A549 (cell line): ENCODE measurements at regions not wholly inside any gene's neighbourhood (a gene's known extent, or its start where the extent isn't known, plus 50 kb on each side); places are given as distances from the start of the nearest gene placed in this dataset.

ENCODE experiments used
- ATAC-seq, 2 experiments: fragments of 200-7000 bp in 1 of 2; fragments of >200 bp in 1 of 2; cut with Nextera tagmentation in 1 of 2; cut with Tn5 transposase in 1 of 2; 3 replicates each; pipeline versions ENCODE4 v1.8.0 to v1.9.1; 2018 to 2020; ENCODE audit warnings: mild to moderate bottlenecking in 1 of 2, moderate library complexity in 1 of 2
- CTCF ChIA-PET: fragments of 300-600 bp; sonication (Branson Sonifier 250); formaldehyde crosslinking; extraction: SDS; loops from one replicate; lab custom pipeline; 2021; ENCODE audit warnings: antibody characterized with exemption, inconsistent platforms; lab: Yijun Ruan, JAX
- POLR2A ChIA-PET: fragments of 350-600 bp; formaldehyde crosslinking; extraction: SDS; loops from one replicate; lab custom pipeline; 2021; ENCODE audit warnings: antibody characterized with exemption, inconsistent platforms; lab: Yijun Ruan, JAX
- DNase-seq, 2 experiments: peaks; one replicate each; pipeline versions ENCODE4 v3.0.0 to v3.0.0-alpha.2; 2011 to 2016; ENCODE audit warnings: low read depth in 1 of 2, low spot score in 1 of 2
- FAIRE-seq: peaks from 2 replicates; lab custom pipeline; 2011; peaks lifted over from hg19 to GRCh38; lab: Jason Lieb, UNC
- H3K27ac ChIP-seq, 2 experiments: fragments of >200 bp; sonication (Bioruptor Twin); formaldehyde crosslinking; 3 replicates each; pipeline ENCODE4 v1.5.1; 2016 to 2017
- H3K4me1 ChIP-seq: fragments of >200 bp; sonication (Bioruptor Twin); formaldehyde crosslinking; 3 replicates; pipeline ENCODE4 v1.6.1; 2016
- H3K4me2 ChIP-seq: fragments of >200 bp; sonication (Bioruptor Twin); formaldehyde crosslinking; 3 replicates; pipeline ENCODE4 v1.6.1; 2016
- H3K4me3 ChIP-seq: fragments of >200 bp; sonication (Bioruptor Twin); formaldehyde crosslinking; 3 replicates; pipeline ENCODE4 v1.5.1; 2016
- H3K9me3 ChIP-seq: fragments of >200 bp; sonication (Bioruptor Twin); formaldehyde crosslinking; 3 replicates; pipeline ENCODE4 v1.6.1; 2016
- ATOH8 ChIP-seq: fragments of 250-450 bp; sonication (Bioruptor Pico); IDR thresholded peaks from 2 replicates; pipeline ENCODE4 v1.5.0; 2020; ENCODE audit warnings: low read depth, mild to moderate bottlenecking, moderate library complexity
- BCL3 ChIP-seq: fragments of >200 bp; sonication (Bioruptor Twin); formaldehyde crosslinking; IDR thresholded peaks from 3 replicates; pipeline ENCODE4 v1.6.1; 2016
- CBX2 ChIP-seq: fragments of 200-600 bp; sonication (generic); IDR thresholded peaks from 2 replicates; pipeline ENCODE4 v1.6.1; 2016; ENCODE audit warnings: low read depth, mild to moderate bottlenecking, borderline replicate concordance
- CHD4 ChIP-seq: fragments of 200-600 bp; sonication (generic); IDR thresholded peaks from 2 replicates; pipeline ENCODE4 v1.6.1; 2016; ENCODE audit warnings: antibody characterized with exemption, mild to moderate bottlenecking, borderline replicate concordance
- CTCF ChIP-seq: fragments of >200 bp; sonication (Bioruptor Twin); formaldehyde crosslinking; IDR thresholded peaks from 3 replicates; pipeline ENCODE4 v1.5.1; 2016
- EHMT2 ChIP-seq: fragments of 200-600 bp; sonication (generic); IDR thresholded peaks from 2 replicates; pipeline ENCODE4 v1.6.1; 2016; ENCODE audit warnings: antibody characterized with exemption, low read depth, mild to moderate bottlenecking, moderate library complexity
- ESRRA ChIP-seq: fragments of 150-350 bp; IDR thresholded peaks from 2 replicates; pipeline ENCODE4 v1.6.1; 2014; ENCODE audit warnings: mild to moderate bottlenecking, low read length, borderline replicate concordance
- FOSB ChIP-seq: fragments of 250-450 bp; sonication (Bioruptor Pico); IDR thresholded peaks from 2 replicates; pipeline ENCODE4 v1.5.0; 2020; ENCODE audit warnings: mild to moderate bottlenecking, moderate library complexity
- GATA3 ChIP-seq: IDR thresholded peaks from 2 replicates; pipeline ENCODE4 v1.6.1; 2012; ENCODE audit warnings: borderline replicate concordance
- HDAC2 ChIP-seq: fragments of 200-600 bp; sonication (generic); IDR thresholded peaks from 2 replicates; pipeline ENCODE4 v1.6.1; 2016
- HEYL ChIP-seq: fragments of 250-450 bp; sonication (Bioruptor Pico); IDR thresholded peaks from 2 replicates; pipeline ENCODE4 v1.8.0; 2021; ENCODE audit warnings: mild to moderate bottlenecking, moderate library complexity
- HOXA7 ChIP-seq: fragments of 250-450 bp; sonication (Bioruptor Pico); IDR thresholded peaks from 2 replicates; pipeline ENCODE4 v1.5.0; 2020; ENCODE audit warnings: mild to moderate bottlenecking, moderate library complexity
- HOXB5 ChIP-seq: fragments of 250-450 bp; sonication (Bioruptor Pico); IDR thresholded peaks from 2 replicates; pipeline ENCODE4 v1.5.0; 2020; ENCODE audit warnings: mild to moderate bottlenecking, moderate library complexity
- MYC ChIP-seq: IDR thresholded peaks from 2 replicates; pipeline ENCODE4 v1.6.1; 2012; ENCODE audit warnings: mild to moderate bottlenecking, inconsistent platforms, low read length, improper control_type of control experiment, borderline replicate concordance
- NPAS2 ChIP-seq: fragments of 250-450 bp; sonication (Bioruptor Pico); IDR thresholded peaks from 2 replicates; pipeline ENCODE4 v1.8.0; 2022; ENCODE audit warnings: mild to moderate bottlenecking, moderate library complexity, borderline replicate concordance
- PBX3 ChIP-seq: IDR thresholded peaks from 2 replicates; pipeline ENCODE4 v1.6.1; 2012
- POLR2A ChIP-seq: IDR thresholded peaks from 2 replicates; pipeline ENCODE4 v1.6.1; 2012; ENCODE audit warnings: mild to moderate bottlenecking, low read length
- RARB ChIP-seq: fragments of 250-450 bp; sonication (Bioruptor Pico); IDR thresholded peaks from 2 replicates; pipeline ENCODE4 v1.8.0; 2021; ENCODE audit warnings: mild to moderate bottlenecking, moderate library complexity
- RFX5 ChIP-seq: fragments of 450-650 bp; IDR thresholded peaks from 2 replicates; pipeline ENCODE4 v1.7.1; 2014; ENCODE audit warnings: antibody characterized with exemption, mild to moderate bottlenecking, moderate library complexity
- RNF2 ChIP-seq: fragments of 200-600 bp; sonication (generic); IDR thresholded peaks from 2 replicates; pipeline ENCODE4 v1.6.1; 2016; ENCODE audit warnings: low read depth, mild to moderate bottlenecking, antibody characterized with exemption, moderate library complexity, borderline replicate concordance
- SMC3 ChIP-seq: fragments of >200 bp; sonication (Bioruptor Twin); formaldehyde crosslinking; IDR thresholded peaks from 3 replicates; pipeline ENCODE4 v1.6.1; 2018; ENCODE audit warnings: inconsistent platforms
- TP53 ChIP-seq: fragments of 250-450 bp; sonication (Bioruptor Pico); IDR thresholded peaks from 2 replicates; pipeline ENCODE4 v1.5.0; 2021; ENCODE audit warnings: mild to moderate bottlenecking, moderate library complexity
- ZC3H11A ChIP-seq: fragments of 450-650 bp; IDR thresholded peaks from 2 replicates; pipeline ENCODE4 v1.6.1; 2014; ENCODE audit warnings: antibody characterized with exemption, mild to moderate bottlenecking
- ZFP36 ChIP-seq: fragments of 450-650 bp; IDR thresholded peaks from 2 replicates; pipeline ENCODE4 v1.6.1; 2014; ENCODE audit warnings: borderline replicate concordance; ENCODE audit not compliant: partially characterized antibody
- WGBS: methylation state at CpG from one replicate; pipeline ENCODE4 v1.1.6; 2017; ENCODE audit errors: missing lambda C conversion rate; 5-methylcytosine and 5-hydroxymethylcytosine counted together

- FAIRE-seq, result no peak
- H3K4me2 ChIP-seq, result no peak overlapping the region
- no peak overlapping the region for H3K4me3 ChIP-seq
- H3K4me1 ChIP-seq, result no peaks in the 10 kb centered on the region
- no peak for TF ChIP-seq CTCF
- TF ChIP-seq RARB, result no peak
- no peak for TF ChIP-seq ZC3H11A
- TF ChIP-seq CBX2, result no peak
- TF ChIP-seq ATOH8 (CRISPR knock-in tag), result no peak
- TF ChIP-seq NPAS2, result no peak
- 87% methylated on average over 2 of the region's 2 CpGs for WGBS
- ChIA-PET POLR2A (no interaction called here), CTCF (no interaction called here)
- no peaks in the 10 kb centered on the region for H3K9me3 ChIP-seq
- no peak overlapping the region for H3K27ac ChIP-seq
- ATAC-seq, result no peak
- DNase-seq, result no peak
Measured at GRCh38 chr4:20353646-20354045, 101.9 kb downstream of the SLIT2 start.

- Histone ChIP-seq H3K4me3 (no peak overlapping the region), H3K27ac (no peak overlapping the region), H3K4me2 (no peak overlapping the region), H3K4me1 (no peaks in the 10 kb centered on the region), H3K9me3 (no peaks in the 10 kb centered on the region)
- DNase-seq (no peak), FAIRE-seq (no peak), ATAC-seq (no peak)
- POLR2A ChIA-PET, result no interaction called here
- CTCF ChIA-PET, result no interaction called here
- no peak for TF ChIP-seq RNF2
- TF ChIP-seq SMC3, result no peak
- no peak for TF ChIP-seq HDAC2
- TF ChIP-seq CBX2, result no peak
- TF ChIP-seq POLR2A, result no peak
- no peak for TF ChIP-seq ZFP36
- no peak for TF ChIP-seq HOXB5 (CRISPR knock-in tag)
- TF ChIP-seq HOXA7 (CRISPR knock-in tag), result no peak
- TF ChIP-seq FOSB (CRISPR knock-in tag), result no peak
- no peak for TF ChIP-seq PBX3
- no peak for TF ChIP-seq MYC
- no peak for TF ChIP-seq BCL3
- TF ChIP-seq HEYL (CRISPR knock-in tag), result no peak
- no peak for TF ChIP-seq GATA3
- no peak for TF ChIP-seq CHD4
- TF ChIP-seq ESRRA, result no peak
- TF ChIP-seq RFX5, result no peak
- 4% methylated on average over 1 of the region's 1 CpG for WGBS
Measured at GRCh38 chr4:20354120-20354519, 102.4 kb downstream of the SLIT2 start.

GRCh38 chr4:20356565-20356964, 104.9 kb downstream of the SLIT2 start:
- Histone ChIP-seq H3K4me1 (no peaks in the 10 kb centered on the region), H3K4me2 (no peak overlapping the region), H3K4me3 (no peak overlapping the region), H3K27ac (no peak overlapping the region), H3K9me3 (no peaks in the 10 kb centered on the region)
- TF ChIP-seq HOXB5 (CRISPR knock-in tag), result no peak
- no peak for TF ChIP-seq EHMT2
- TF ChIP-seq SMC3, result no peak
- no peak for TF ChIP-seq TP53 (CRISPR knock-in tag)
- no peak for TF ChIP-seq GATA3
- WGBS, result 3% methylated on average over 3 of the region's 3 CpGs
- FAIRE-seq (no peak), ATAC-seq (no peak), DNase-seq (no peak)
- CTCF ChIA-PET, result no interaction called here
- POLR2A ChIA-PET, result no interaction called here
